GM04503 (cell line): ENCODE measurements at regions not wholly inside any gene's neighbourhood (a gene's known extent, or its start where the extent isn't known, plus 50 kb on each side); places are given as distances from the start of the nearest gene placed in this dataset.
"Not testable (repeated sequence)": the region's sequence is repeated elsewhere in the genome, so short reads cannot be mapped to it uniquely, and the experiment has no call there.

Experiments used
- DNase-seq: peaks from one replicate; pipeline ENCODE4 v3.0.0-alpha.2; 2012; ENCODE audit warnings: low read depth

DNA sequence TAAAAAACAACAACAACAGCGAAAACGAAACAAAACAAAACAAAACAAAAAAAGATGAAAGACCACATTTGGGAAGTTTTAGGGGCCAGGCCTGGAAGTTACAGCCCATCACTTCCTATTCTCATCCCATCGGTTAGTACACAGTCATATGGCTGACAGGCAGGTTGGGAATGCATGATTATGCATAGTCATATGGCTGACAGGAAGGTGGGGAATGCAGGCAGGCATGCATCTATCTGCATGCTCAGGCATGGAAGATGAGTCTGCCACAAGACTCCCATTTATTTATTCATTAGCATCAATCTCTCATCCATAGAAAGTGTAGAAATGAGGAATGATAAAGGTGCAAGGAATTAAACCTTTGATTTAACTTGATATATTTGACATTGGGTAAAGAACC lies 325.3 kb upstream of the MEX3C start:
- DNase-seq, result no peak

DNA sequence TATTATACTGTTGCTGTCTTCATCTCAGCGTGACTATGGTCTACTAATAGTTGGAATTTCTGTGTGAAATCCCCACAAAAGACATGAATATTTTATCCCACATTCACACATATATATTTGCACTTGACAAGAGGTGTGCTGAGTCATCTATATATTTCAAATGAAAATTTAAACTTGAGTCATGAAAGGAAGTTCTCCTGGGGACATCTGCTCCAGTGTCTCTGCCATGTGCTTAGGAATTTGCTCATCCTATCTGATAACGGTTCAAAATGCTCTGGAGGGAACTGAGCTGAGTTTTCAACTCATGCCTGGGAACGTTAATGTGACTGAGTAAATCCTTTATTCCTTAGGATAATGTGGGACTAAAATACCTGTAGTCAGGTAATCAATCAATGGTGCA lies 326.2 kb upstream of the MEX3C start:
- DNase-seq, result no peak

DNA sequence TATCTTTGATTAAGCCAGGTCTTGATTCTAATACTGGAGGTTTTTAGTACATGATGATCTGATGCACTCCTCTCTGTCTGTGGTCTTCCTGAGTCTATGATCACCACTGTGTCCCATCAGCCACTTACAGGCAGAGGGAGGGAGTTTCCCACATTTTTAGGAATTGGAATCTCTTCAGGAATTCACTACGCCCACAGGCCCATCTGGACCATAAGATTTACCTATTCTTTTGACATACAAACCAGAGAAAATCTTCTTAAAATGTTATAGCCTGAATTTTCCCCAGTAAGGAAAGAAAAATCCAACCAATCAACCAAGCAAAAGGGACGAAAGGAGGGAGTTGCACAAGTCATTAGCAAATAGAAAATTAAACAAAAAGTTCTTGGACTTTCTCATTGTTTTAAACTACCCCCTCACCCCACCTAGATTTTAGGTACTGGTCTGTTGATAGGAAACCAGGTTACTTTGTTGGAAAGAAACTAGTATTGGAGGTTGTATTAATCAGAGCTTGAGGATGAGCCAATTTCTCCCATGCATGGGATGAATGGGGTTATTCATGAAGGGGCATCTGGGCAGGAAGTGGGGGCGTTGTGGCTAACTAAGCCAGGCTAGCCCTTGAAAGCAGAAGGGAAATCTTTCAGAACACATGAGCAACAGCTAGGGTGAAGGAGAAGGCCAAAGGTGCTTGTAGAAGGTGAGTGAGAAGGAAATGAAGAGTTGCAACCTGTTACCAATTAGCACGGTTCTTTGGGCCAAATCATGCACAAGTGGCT lies 328.2 kb upstream of the MEX3C start:
- DNase-seq, result no peak

- DNase-seq, result no peak
Observed at GRCh38 chr18:51527826-51528225, 330.3 kb upstream of the MEX3C start.

DNA sequence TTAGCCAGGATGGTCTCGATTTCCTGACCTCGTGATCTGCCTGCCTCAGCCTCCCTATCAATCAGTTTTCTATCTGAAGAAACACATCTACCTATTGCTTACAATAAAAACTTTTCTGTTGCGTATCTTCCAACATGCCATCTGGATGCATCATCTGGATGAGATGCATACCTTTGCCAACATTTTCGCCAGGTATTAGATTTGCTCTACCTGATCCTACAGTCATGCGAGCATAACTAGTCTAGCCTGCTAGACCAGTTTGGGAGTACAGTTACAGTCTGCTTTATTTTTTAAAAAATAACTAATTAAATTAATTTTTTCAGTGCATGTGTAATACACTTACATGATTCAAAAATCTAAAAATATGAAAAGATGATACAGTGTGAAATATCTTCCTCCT lies 334.0 kb upstream of the MEX3C start:
- no peak for DNase-seq

GRCh38 chr18:51537487-51537886 lies 340.0 kb upstream of the MEX3C start:
- no peak for DNase-seq

- no peak for DNase-seq
Observed at GRCh38 chr18:51540562-51540961, 343.1 kb upstream of the MEX3C start.

DNA sequence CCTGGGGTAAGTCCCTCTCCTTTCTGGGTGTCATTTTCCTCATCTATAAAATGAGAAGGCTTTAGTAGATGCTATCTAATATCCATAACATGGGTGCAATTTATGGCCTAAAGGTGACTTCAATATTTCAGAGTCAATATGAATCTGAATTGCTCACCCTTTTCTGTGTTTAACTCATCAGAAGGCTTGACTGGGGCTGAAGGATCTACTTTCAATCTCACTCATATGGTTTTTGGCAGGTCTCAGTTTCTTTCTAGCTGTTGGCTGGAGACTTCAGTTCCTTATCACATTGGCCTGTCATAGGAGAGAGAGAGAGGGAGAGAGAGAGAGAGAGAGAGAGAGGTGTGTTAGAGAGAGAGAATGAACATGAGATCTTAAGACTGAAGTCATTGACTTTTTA lies 343.7 kb upstream of the MEX3C start:
- no peak for DNase-seq

- no peak for DNase-seq
Observed at GRCh38 chr18:51543658-51544155, 346.2 kb upstream of the MEX3C start.

DNA sequence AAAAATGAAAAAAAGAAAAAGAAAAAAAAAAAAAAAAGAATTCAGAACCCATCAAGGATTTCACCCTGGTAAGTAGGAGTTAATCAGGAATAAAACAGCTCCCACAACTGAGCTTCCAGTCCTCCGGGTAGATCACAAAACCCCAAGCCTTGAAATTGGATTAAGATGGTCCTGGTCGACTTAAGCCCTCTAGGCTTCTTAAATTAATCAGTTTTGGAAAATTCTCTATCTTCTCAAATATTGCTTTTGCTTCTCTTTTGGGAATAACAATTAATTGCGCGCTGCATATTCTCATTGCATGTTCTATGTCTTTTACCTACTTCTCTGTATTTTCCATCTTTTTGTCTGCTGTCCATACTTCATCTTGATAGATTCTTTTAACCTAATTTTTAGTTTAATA lies 348.0 kb upstream of the MEX3C start:
- no peak for DNase-seq

- no peak for DNase-seq
Observed at GRCh38 chr18:51559198-51559901, 361.9 kb upstream of the MEX3C start.

DNA sequence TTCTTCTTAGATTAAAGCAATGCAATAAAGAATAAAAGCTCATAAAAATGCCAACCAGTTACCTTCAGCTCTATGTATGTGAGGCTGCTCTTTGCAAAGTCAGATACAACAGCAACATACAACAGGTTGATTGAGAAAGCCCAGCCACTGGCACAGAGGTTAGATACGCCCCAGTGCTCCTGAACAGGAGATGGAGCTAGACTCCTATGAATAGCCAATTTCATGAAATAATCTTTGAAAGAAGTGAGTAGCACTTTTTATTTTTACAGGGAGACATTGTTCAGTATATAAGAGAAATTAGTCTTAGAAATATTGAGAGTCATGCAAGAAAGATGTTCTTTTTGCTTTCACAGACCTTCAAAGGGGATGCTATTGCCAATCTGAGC lies 362.4 kb upstream of the MEX3C start:
- no peak for DNase-seq

GRCh38 chr18:51561821-51562220 lies 364.3 kb upstream of the MEX3C start:
- DNase-seq, result no peak

DNA sequence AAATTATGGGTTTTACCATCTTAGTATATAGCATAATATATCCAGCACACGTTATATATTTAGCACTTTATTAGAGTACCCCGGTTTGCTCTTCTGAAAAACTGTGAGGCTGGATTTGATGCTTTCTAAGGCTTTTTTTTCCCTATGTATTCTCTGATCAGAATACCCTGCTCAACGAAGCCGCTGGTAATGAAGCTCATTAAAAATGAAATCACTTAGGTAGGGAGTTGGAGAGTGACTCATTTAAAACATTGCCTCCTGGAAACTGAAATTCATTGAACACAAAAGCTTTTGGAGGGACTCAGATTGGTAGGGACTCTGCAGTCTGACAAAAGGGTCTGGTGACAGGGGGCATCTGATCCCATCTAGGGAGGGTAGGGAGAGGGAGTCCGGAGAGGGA lies 365.4 kb upstream of the MEX3C start:
- DNase-seq, result no peak

GRCh38 chr18:51563396-51563795 lies 365.9 kb upstream of the MEX3C start:
- DNase-seq, result no peak

- DNase-seq, result no peak
Observed at GRCh38 chr18:51568151-51568550, 370.7 kb upstream of the MEX3C start.

GRCh38 chr18:51569153-51569552 lies 371.7 kb upstream of the MEX3C start:
- DNase-seq, result no peak

- no peak for DNase-seq
Observed at GRCh38 chr18:51569561-51569960, 372.1 kb upstream of the MEX3C start.

- DNase-seq, result not testable (repeated sequence)
Observed at GRCh38 chr18:51570071-51570470, 372.6 kb upstream of the MEX3C start.

GRCh38 chr18:51573886-51574285 lies 376.4 kb upstream of the MEX3C start:
- DNase-seq, result not testable (repeated sequence)

DNA sequence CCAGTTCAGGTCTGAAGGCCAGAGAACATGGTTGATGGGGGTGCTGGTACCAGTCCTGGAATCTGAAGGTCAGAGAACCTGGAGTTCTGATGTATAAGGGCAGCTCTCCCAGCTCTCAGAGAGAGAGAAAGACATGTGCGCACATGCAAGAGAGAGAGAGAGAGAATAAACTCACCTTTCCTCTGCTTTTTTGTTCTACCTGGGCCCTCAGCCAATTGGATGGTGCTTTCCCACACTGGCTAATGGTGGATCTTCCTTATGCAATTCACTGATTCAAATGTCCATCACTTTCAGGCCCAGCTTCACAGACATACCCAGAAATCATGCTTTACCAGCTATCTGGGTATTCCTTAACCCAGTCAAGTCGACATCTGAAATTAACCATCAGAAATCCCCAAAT lies 377.7 kb upstream of the MEX3C start:
- no peak for DNase-seq

- DNase-seq, result no peak
Observed at GRCh38 chr18:51578406-51578980, 381.0 kb upstream of the MEX3C start.

- no peak for DNase-seq
Observed at GRCh38 chr18:51580580-51580979, 383.1 kb upstream of the MEX3C start.
